Endothelial cell of umbilical vein (primary cell): ENCODE measurements at regions not wholly inside any gene's neighbourhood (a gene's known extent, or its start where the extent isn't known, plus 50 kb on each side); places are given as distances from the start of the nearest gene placed in this dataset.

Source experiments
- BruUV-seq: library from RNA; stranded (reverse); fragments of 400-500 nt; replicated peaks from 2 replicates; lab custom pipeline; 2021; lab: Mats Ljungman, UMichigan
- CTCF ChIA-PET: fragments of 300-600, 350-600 bp; sonication (Branson Sonifier 250); formaldehyde crosslinking; loops from one replicate; lab custom pipeline; 2021; ENCODE audit warnings: antibody characterized with exemption, inconsistent platforms; lab: Charles Lee
- POLR2A ChIA-PET: fragments of 300-600, 350-600 bp; sonication (Branson Sonifier 250); formaldehyde crosslinking; loops from one replicate; lab custom pipeline; 2021; ENCODE audit warnings: antibody characterized with exemption, inconsistent platforms; lab: Charles Lee
- DNase-seq: peaks from one replicate; pipeline ENCODE4 v3.0.0-alpha.2; 2011; ENCODE audit warnings: low read depth, low spot score
- FAIRE-seq: peaks from 2 replicates; lab custom pipeline; 2011; peaks lifted over from hg19 to GRCh38; lab: Jason Lieb, UNC
- H2AFZ ChIP-seq: 2 replicates; pipeline ENCODE4 v1.6.0; 2012; ENCODE audit warnings: low read depth, low read length, control low read depth, inconsistent platforms
- H3K27ac ChIP-seq: 2 replicates; pipeline ENCODE4 v1.5.1; 2011; ENCODE audit warnings: low read depth, mild to moderate bottlenecking, control low read depth, low read length, moderate library complexity; ENCODE audit not compliant: insufficient read depth
- H3K27me3 ChIP-seq, 2 experiments: 2 replicates each; pipeline versions ENCODE4 v1.6.0 to v1.6.1; 2011; ENCODE audit warnings: low read length in 2 of 2, mixed read lengths in 1 of 2; ENCODE audit not compliant: control insufficient read depth in 2 of 2, insufficient read depth in 2 of 2
- H3K36me3 ChIP-seq, 2 experiments: 2 replicates in 1 of 2; 3 replicates in 1 of 2; pipeline ENCODE4 v1.5.1; 2011; ENCODE audit warnings: low read length in 2 of 2, mild to moderate bottlenecking in 1 of 2, moderate library complexity in 1 of 2; ENCODE audit not compliant: control insufficient read depth in 2 of 2, insufficient read depth in 2 of 2; ENCODE audit errors: extremely low read depth in 1 of 2
- H3K4me1 ChIP-seq: 3 replicates; pipeline ENCODE4 v1.5.1; 2011; ENCODE audit warnings: mild to moderate bottlenecking, low read length; ENCODE audit not compliant: control insufficient read depth, insufficient read depth; ENCODE audit errors: extremely low read depth
- H3K4me2 ChIP-seq: 2 replicates; pipeline ENCODE4 v1.6.1; 2011; ENCODE audit warnings: low read length, control low read depth, mixed read lengths; ENCODE audit not compliant: insufficient read depth
- H3K4me3 ChIP-seq, 3 experiments: fragments of 200-600 bp in 1 of 3; sonication (generic), shearing (Covaris generic) in 1 of 3; replicated peaks in 1 of 3; 2 replicates each; pipeline ENCODE4 v1.5.1; 2011 to 2016; ENCODE audit warnings: control low read depth in 3 of 3, low read length in 3 of 3, mild to moderate bottlenecking in 2 of 3, inconsistent platforms in 1 of 3, low read depth in 1 of 3, moderate library complexity in 1 of 3; ENCODE audit not compliant: insufficient read depth in 1 of 3
- H3K79me2 ChIP-seq: 2 replicates; pipeline ENCODE4 v1.6.0; 2012; ENCODE audit warnings: low read length, inconsistent platforms; ENCODE audit not compliant: control insufficient read depth, insufficient read depth
- H3K9ac ChIP-seq: replicated peaks from 2 replicates; pipeline ENCODE3; 2011; ENCODE audit warnings: low read length, control low read depth; ENCODE audit not compliant: insufficient read depth; ENCODE audit errors: extremely low read depth
- H3K9me1 ChIP-seq: replicated peaks from 3 replicates; pipeline ENCODE4 v1.6.0; 2011; ENCODE audit warnings: mild to moderate bottlenecking, low read length; ENCODE audit not compliant: control insufficient read depth, insufficient read depth; ENCODE audit errors: extremely low read depth
- H3K9me3 ChIP-seq: replicated peaks from 2 replicates; pipeline ENCODE4 v1.5.1; 2012; ENCODE audit warnings: low read length, inconsistent platforms; ENCODE audit not compliant: control insufficient read depth, insufficient read depth
- H4K20me1 ChIP-seq: replicated peaks from 2 replicates; pipeline ENCODE3; 2011; ENCODE audit warnings: mild to moderate bottlenecking, low read length; ENCODE audit not compliant: control insufficient read depth, insufficient read depth; ENCODE audit errors: extremely low read depth
- EZH2 ChIP-seq: IDR thresholded peaks from 2 replicates; pipeline ENCODE4 v1.6.1; 2012; ENCODE audit warnings: borderline replicate concordance, low read depth, mild to moderate bottlenecking, moderate library complexity, low read length, inconsistent platforms; ENCODE audit not compliant: severe bottlenecking
- FOS ChIP-seq: IDR thresholded peaks from 2 replicates; pipeline ENCODE4 v1.6.1; 2011; ENCODE audit warnings: mild to moderate bottlenecking, low read length, moderate library complexity, borderline replicate concordance; ENCODE audit not compliant: insufficient read depth
- GATA2 ChIP-seq: IDR thresholded peaks from 2 replicates; pipeline ENCODE4 v1.7.0; 2011; ENCODE audit warnings: low read depth, mild to moderate bottlenecking, moderate library complexity, mixed read lengths, low read length; ENCODE audit not compliant: insufficient read length, insufficient read depth
- JUN ChIP-seq: IDR thresholded peaks from 2 replicates; pipeline ENCODE4 v1.6.1; 2011; ENCODE audit warnings: borderline replicate concordance, low read depth; ENCODE audit not compliant: insufficient read length, insufficient read depth
- MYC ChIP-seq: IDR thresholded peaks from one replicate; pipeline ENCODE4 v1.6.1; 2011; ENCODE audit warnings: mild to moderate bottlenecking, low read depth, low read length
- POLR2A ChIP-seq: IDR thresholded peaks from 2 replicates; pipeline ENCODE4 v1.6.1; 2012; ENCODE audit warnings: low read depth, mild to moderate bottlenecking, control low read depth, low read length
- POLR2AphosphoS5 ChIP-seq: IDR thresholded peaks from 2 replicates; pipeline ENCODE4 v1.6.1; 2012; ENCODE audit warnings: low read depth, mild to moderate bottlenecking, control low read depth, low read length, moderate library complexity; ENCODE audit not compliant: insufficient read depth
- dilution Hi-C: fragments of 300-500 bp; cut with MboI; formaldehyde crosslinking; loops from one replicate; pipeline ENCODE4 v1.15.0; 2019; ENCODE audit warnings: low sequenced_read_pairs; ENCODE audit not compliant: extremely low pct_ligation_motif_present
- intact Hi-C: fragments of 100-400 bp; cut with micrococcal nuclease; formaldehyde crosslinking; loops from one replicate; pipeline ENCODE4 v1.10.0; 2022
- TF ChIP-seq, protein P1 (sequence below): IDR thresholded peaks from 2 replicates; pipeline ENCODE4 v1.6.1; 2011; ENCODE audit not compliant: insufficient read depth, insufficient read length
- TF ChIP-seq, protein P2 (sequence below), 2 donors: IDR thresholded peaks; 1 replicate in 1 of 2; 2 replicates in 1 of 2; pipeline ENCODE4 v1.5.1; 2011; ENCODE audit warnings: low read length in 2 of 2, mild to moderate bottlenecking in 2 of 2, moderate library complexity in 2 of 2, control low read depth in 1 of 2, inconsistent platforms in 1 of 2, low read depth in 1 of 2; ENCODE audit not compliant: insufficient read depth in 1 of 2; ENCODE audit errors: extremely low read depth in 1 of 2

DNA sequence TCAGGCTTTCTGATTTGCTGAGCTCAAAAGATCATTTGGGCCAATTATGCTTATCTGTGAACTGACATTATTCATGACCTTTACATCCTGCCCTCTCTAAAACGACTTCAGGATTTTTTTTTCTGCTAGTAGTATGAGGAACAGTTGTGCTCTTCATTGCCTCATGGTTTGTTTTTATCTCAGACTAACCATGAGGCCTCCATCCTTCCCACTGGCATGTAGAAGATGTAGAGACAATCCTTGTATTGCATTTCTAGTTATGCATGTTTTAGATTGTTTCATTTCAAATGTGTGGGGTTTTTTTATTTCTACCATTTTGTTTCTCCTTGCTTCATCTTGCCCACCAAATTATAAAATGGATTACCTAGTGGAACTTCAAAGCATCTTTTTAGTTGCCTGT is 82.8 kb upstream of the C1orf87 start:
- FAIRE-seq, result peak; percentile 31
- no peak overlapping the region for H3K9ac ChIP-seq

More for the DNA sequence above, 82.8 kb upstream of the C1orf87 start:
- Histone ChIP-seq H3K4me2 (no peak overlapping the region), H3K27ac (no peak overlapping the region), H3K9me1 (no peaks in the 10 kb centered on the region), H3K79me2 (no peaks in the 10 kb centered on the region), H3K36me3 (no peaks in the 10 kb centered on the region), H3K27me3 (no peaks in the 10 kb centered on the region), H4K20me1 (no peaks in the 10 kb centered on the region), H2AFZ (no peak overlapping the region), H3K9me3 (no peaks in the 10 kb centered on the region), H3K4me3 (no peak overlapping the region), H3K4me1 (no peaks in the 10 kb centered on the region)
- dilution Hi-C loops (no loop called here), intact Hi-C loops (loop anchor here (2.0 to 10.0 kb wide), 6 partner anchors 186 to 1478 kb away; no protein-coding TSS in a partner anchor)
- no TSS peak for BruUV-seq
- ChIA-PET CTCF (interaction anchor here (0.6 to 3.3 kb wide), 9 partner anchors 16 to 1697 kb away, joined by 3 to 23 read pairs (median 4); no protein-coding TSS in a partner anchor), POLR2A (no interaction called here)
- no peak for TF ChIP-seq POLR2A
- TF ChIP-seq, protein P1, sequence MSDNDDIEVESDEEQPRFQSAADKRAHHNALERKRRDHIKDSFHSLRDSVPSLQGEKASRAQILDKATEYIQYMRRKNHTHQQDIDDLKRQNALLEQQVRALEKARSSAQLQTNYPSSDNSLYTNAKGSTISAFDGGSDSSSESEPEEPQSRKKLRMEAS, result no peak
- TF ChIP-seq JUN, result no peak
- TF ChIP-seq, protein P2, sequence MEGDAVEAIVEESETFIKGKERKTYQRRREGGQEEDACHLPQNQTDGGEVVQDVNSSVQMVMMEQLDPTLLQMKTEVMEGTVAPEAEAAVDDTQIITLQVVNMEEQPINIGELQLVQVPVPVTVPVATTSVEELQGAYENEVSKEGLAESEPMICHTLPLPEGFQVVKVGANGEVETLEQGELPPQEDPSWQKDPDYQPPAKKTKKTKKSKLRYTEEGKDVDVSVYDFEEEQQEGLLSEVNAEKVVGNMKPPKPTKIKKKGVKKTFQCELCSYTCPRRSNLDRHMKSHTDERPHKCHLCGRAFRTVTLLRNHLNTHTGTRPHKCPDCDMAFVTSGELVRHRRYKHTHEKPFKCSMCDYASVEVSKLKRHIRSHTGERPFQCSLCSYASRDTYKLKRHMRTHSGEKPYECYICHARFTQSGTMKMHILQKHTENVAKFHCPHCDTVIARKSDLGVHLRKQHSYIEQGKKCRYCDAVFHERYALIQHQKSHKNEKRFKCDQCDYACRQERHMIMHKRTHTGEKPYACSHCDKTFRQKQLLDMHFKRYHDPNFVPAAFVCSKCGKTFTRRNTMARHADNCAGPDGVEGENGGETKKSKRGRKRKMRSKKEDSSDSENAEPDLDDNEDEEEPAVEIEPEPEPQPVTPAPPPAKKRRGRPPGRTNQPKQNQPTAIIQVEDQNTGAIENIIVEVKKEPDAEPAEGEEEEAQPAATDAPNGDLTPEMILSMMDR (IDR thresholded peaks at IDR 0.05; ENCODE audit: extremely low read depth in 1 of 2, insufficient read depth in 1 of 2, low read depth in 1 of 2, low read length in 2 of 2), result no peak
- TF ChIP-seq EZH2, result no peak
- no peak for TF ChIP-seq FOS
- TF ChIP-seq GATA2, result no peak
- TF ChIP-seq MYC, result no peak
- TF ChIP-seq POLR2AphosphoS5, result no peak
- no peak for DNase-seq
